K562 (cell line): ENCODE measurements at regions not wholly inside any gene's neighbourhood (a gene's known extent, or its start where the extent isn't known, plus 50 kb on each side); places are given as distances from the start of the nearest gene placed in this dataset.

ENCODE experiments used
- ATAC-seq: fragments of 200-7000 bp; cut with Tn5 transposase; 3 replicates; pipeline ENCODE4 v1.9.1; 2020; ENCODE audit warnings: moderate library complexity
- BruUV-seq: library from RNA; stranded (reverse); fragments of 400-500 nt; replicated peaks from 2 replicates; lab custom pipeline; 2021; lab: Mats Ljungman, UMichigan
- CTCF ChIA-PET: fragments of 300-600 bp; formaldehyde crosslinking; extraction: SDS; loops from one replicate; lab custom pipeline; 2021; ENCODE audit warnings: low intra/inter-chr PET ratio; lab: Yijun Ruan, JAX
- POLR2A ChIA-PET: fragments of 300-600, 350-650 bp; sonication (Branson Sonifier 250); formaldehyde crosslinking; extraction: SDS; loops from one replicate; lab custom pipeline; 2021; ENCODE audit warnings: antibody characterized with exemption, inconsistent platforms; lab: Yijun Ruan, JAX
- DNase-seq, 4 experiments: peaks; one replicate each; pipeline versions ENCODE4 v3.0.0 to v3.0.0-alpha.2; 2011 to 2018; ENCODE audit warnings: low spot score in 3 of 4, mixed read lengths in 3 of 4; ENCODE audit errors: extremely low read depth in 1 of 4
- FAIRE-seq: peaks from 2 replicates; lab custom pipeline; 2011; peaks lifted over from hg19 to GRCh38; lab: Jason Lieb, UNC
- H2AFZ ChIP-seq: 2 replicates; pipeline ENCODE4 v1.6.0; 2011; ENCODE audit warnings: low read depth, low read length, control low read depth, inconsistent platforms
- H3K27ac ChIP-seq: fragments of 200-600 bp; 3 replicates; pipeline ENCODE4 v1.8.0; 2011; ENCODE audit warnings: low read depth, mild to moderate bottlenecking, control low read depth, inconsistent platforms, low read length, moderate library complexity, mixed read lengths; ENCODE audit errors: extremely low read depth
- H3K27me3 ChIP-seq, 2 experiments: fragments of 300-600 bp in 1 of 2; 2 replicates in 1 of 2; 3 replicates in 1 of 2; pipeline versions ENCODE4 v1.6.0 to v1.8.0; 2011; ENCODE audit warnings: inconsistent platforms in 2 of 2, low read length in 2 of 2, mild to moderate bottlenecking in 1 of 2, mixed read lengths in 1 of 2, moderate library complexity in 1 of 2; ENCODE audit not compliant: control insufficient read depth in 2 of 2, insufficient read depth in 2 of 2
- H3K36me3 ChIP-seq: fragments of 300-600 bp; 3 replicates; pipeline ENCODE4 v1.8.0; 2011; ENCODE audit warnings: mild to moderate bottlenecking, low read length, inconsistent platforms; ENCODE audit not compliant: control insufficient read depth, insufficient read depth
- H3K4me1 ChIP-seq, 2 experiments: fragments of 200-600 bp in 1 of 2; replicated peaks in 1 of 2; 2 replicates in 1 of 2; 3 replicates in 1 of 2; pipeline versions ENCODE4 v1.5.1 to v1.8.0; 2011; ENCODE audit warnings: inconsistent platforms in 2 of 2, low read length in 2 of 2, mild to moderate bottlenecking in 1 of 2, mixed read lengths in 1 of 2, moderate library complexity in 1 of 2; ENCODE audit not compliant: control insufficient read depth in 2 of 2, insufficient read depth in 2 of 2
- H3K4me2 ChIP-seq: 2 replicates; pipeline ENCODE4 v1.6.1; 2011; ENCODE audit warnings: low read length, control low read depth, inconsistent platforms, mixed read lengths; ENCODE audit not compliant: insufficient read depth
- H3K4me3 ChIP-seq: fragments of 200-600 bp; sonication (generic), shearing (Covaris generic); 2 replicates; pipeline ENCODE4 v1.5.1; 2016; ENCODE audit warnings: control low read depth, inconsistent platforms
- H3K79me2 ChIP-seq: fragments of 200-600 bp; 3 replicates; pipeline ENCODE4 v1.8.0; 2011; ENCODE audit warnings: low read length, inconsistent platforms; ENCODE audit not compliant: control insufficient read depth, insufficient read depth
- H3K9ac ChIP-seq, 2 experiments: 2 replicates each; pipeline versions ENCODE4 v1.6.0 to v1.6.1; 2011; ENCODE audit warnings: low read depth in 2 of 2, low read length in 2 of 2, control low read depth in 1 of 2, inconsistent platforms in 1 of 2, mild to moderate bottlenecking in 1 of 2, mixed read lengths in 1 of 2; ENCODE audit not compliant: insufficient read depth in 1 of 2
- H3K9me1 ChIP-seq: one replicate; pipeline ENCODE4 v1.6.0; 2011; ENCODE audit warnings: inconsistent platforms, mild to moderate bottlenecking, low read length, moderate library complexity; ENCODE audit not compliant: control insufficient read depth, insufficient read depth
- H3K9me3 ChIP-seq: replicated peaks from 2 replicates; pipeline ENCODE4 v1.5.1; 2011; ENCODE audit warnings: low read depth, low read length, inconsistent platforms; ENCODE audit not compliant: control insufficient read depth, insufficient read depth
- H4K20me1 ChIP-seq: replicated peaks from 2 replicates; pipeline ENCODE4 v1.6.1; 2011; ENCODE audit warnings: low read length, inconsistent platforms, mixed read lengths; ENCODE audit not compliant: control insufficient read depth, insufficient read depth
- BRD9 ChIP-seq: fragments of 450-650 bp; IDR thresholded peaks from 2 replicates; pipeline ENCODE4 v1.6.1; 2018; ENCODE audit warnings: low read depth; ENCODE audit not compliant: partially characterized antibody
- CBFA2T2 ChIP-seq: fragments of 450-650 bp; conservative IDR thresholded peaks from 2 replicates; pipeline ENCODE4 v1.6.1; 2017; ENCODE audit warnings: mild to moderate bottlenecking
- FOXM1 ChIP-seq, 2 experiments: fragments of 450-650 bp in 1 of 2; sonication (generic) in 1 of 2; formaldehyde crosslinking in 1 of 2; IDR thresholded peaks; 2 replicates each; pipeline versions ENCODE4 v1.6.1 to v1.9.0; 2017 to 2022; ENCODE audit warnings: low read depth in 2 of 2, mild to moderate bottlenecking in 2 of 2, missing genetic modification reagents in 1 of 2, moderate library complexity in 1 of 2
- HDAC1 ChIP-seq, 2 experiments: fragments of 450-650 bp; IDR thresholded peaks; 2 replicates each; pipeline ENCODE4 v1.6.1; 2016 to 2017; ENCODE audit warnings: inconsistent platforms in 1 of 2, mild to moderate bottlenecking in 1 of 2, moderate library complexity in 1 of 2
- HDGF ChIP-seq: fragments of 450-650 bp; IDR thresholded peaks from 2 replicates; pipeline ENCODE4 v1.6.1; 2016
- JUN ChIP-seq, 2 experiments: sonication (generic) in 1 of 2; formaldehyde crosslinking in 1 of 2; IDR thresholded peaks; 2 replicates each; pipeline versions ENCODE4 v1.6.1 to v1.8.0; 2012 to 2022; ENCODE audit warnings: borderline replicate concordance in 2 of 2, mild to moderate bottlenecking in 2 of 2, improper control_type of control experiment in 1 of 2, low read depth in 1 of 2, low read length in 1 of 2, missing genetic modification reagents in 1 of 2
- LEF1 ChIP-seq: fragments of 450-650 bp; IDR thresholded peaks from 2 replicates; pipeline ENCODE4 v1.6.1; 2016; ENCODE audit warnings: mild to moderate bottlenecking
- MTA3 ChIP-seq: fragments of 450-650 bp; formaldehyde crosslinking; IDR thresholded peaks from 2 replicates; pipeline ENCODE4 v1.6.1; 2017; ENCODE audit warnings: mild to moderate bottlenecking, borderline replicate concordance
- OTX1 ChIP-seq: fragments of 450-650 bp; formaldehyde crosslinking; IDR thresholded peaks from 2 replicates; pipeline ENCODE4 v1.4.0; 2022; ENCODE audit warnings: mild to moderate bottlenecking
- RAD51 ChIP-seq: fragments of 450-650 bp; IDR thresholded peaks from 2 replicates; pipeline ENCODE4 v1.7.1; 2016; ENCODE audit warnings: low read depth, mild to moderate bottlenecking, borderline replicate concordance
- SMAD4 ChIP-seq: fragments of 250-450 bp; sonication (Bioruptor Pico); conservative IDR thresholded peaks from 2 replicates; pipeline ENCODE4 v1.8.0; 2021; ENCODE audit warnings: inconsistent platforms, mild to moderate bottlenecking, moderate library complexity
- SREBF2 ChIP-seq: sonication (generic); formaldehyde crosslinking; IDR thresholded peaks from 2 replicates; pipeline ENCODE4 v1.4.0; 2020; ENCODE audit warnings: mild to moderate bottlenecking, missing genetic modification reagents
- TCF7 ChIP-seq: sonication (generic); IDR thresholded peaks from 2 replicates; pipeline ENCODE4 v1.6.1; 2016; ENCODE audit warnings: antibody characterized with exemption, borderline replicate concordance
- TEAD1 ChIP-seq, 2 experiments: fragments of 450-650 bp in 1 of 2; sonication (generic) in 1 of 2; formaldehyde crosslinking; IDR thresholded peaks; 2 replicates each; pipeline versions ENCODE4 v1.4.0 to v1.8.0; 2020 to 2022; ENCODE audit warnings: mild to moderate bottlenecking in 2 of 2, missing genetic modification reagents in 1 of 2
- ZBTB7A ChIP-seq: IDR thresholded peaks from 2 replicates; pipeline ENCODE4 v1.6.1; 2011; ENCODE audit warnings: low read depth, mild to moderate bottlenecking, low read length, moderate library complexity, borderline replicate concordance; ENCODE audit not compliant: control insufficient read depth
- ZNF23 ChIP-seq: fragments of 250-450 bp; sonication (Bioruptor Pico); IDR thresholded peaks from 2 replicates; pipeline ENCODE4 v1.4.0; 2020; ENCODE audit warnings: mild to moderate bottlenecking
- ZNF232 ChIP-seq: sonication (generic); formaldehyde crosslinking; IDR thresholded peaks from 2 replicates; pipeline ENCODE4 v1.8.0; 2022; ENCODE audit warnings: mild to moderate bottlenecking, missing genetic modification reagents
- ZNF586 ChIP-seq: fragments of 450-650 bp; formaldehyde crosslinking; conservative IDR thresholded peaks from 2 replicates; pipeline ENCODE4 v1.4.0; 2020; ENCODE audit warnings: mild to moderate bottlenecking, moderate library complexity
- WGBS: fragments of 100-300 bp; shearing (Covaris generic); methylation state at CpG from one replicate; pipeline ENCODE4 v1.1.6; 2016; ENCODE audit warnings: low coverage, mixed read lengths; ENCODE audit not compliant: insufficient coverage; ENCODE audit errors: missing lambda C conversion rate; 5-methylcytosine and 5-hydroxymethylcytosine counted together
- in situ Hi-C: fragments of 300-500 bp; cut with MboI; formaldehyde crosslinking; loops from 4 replicates; pipeline ENCODE4 v1.15.0; 2018; ENCODE audit warnings: inconsistent platforms, mixed read lengths
- intact Hi-C: fragments of 100-400 bp; cut with micrococcal nuclease; formaldehyde crosslinking; loops from 2 replicates; pipeline ENCODE4 v1.14.2; 2022
- TF ChIP-seq, protein P1 (sequence below): fragments of 250-450 bp; sonication (Bioruptor Pico); IDR thresholded peaks from 2 replicates; pipeline ENCODE4 v1.5.0; 2021; ENCODE audit warnings: mild to moderate bottlenecking, moderate library complexity

DNA sequence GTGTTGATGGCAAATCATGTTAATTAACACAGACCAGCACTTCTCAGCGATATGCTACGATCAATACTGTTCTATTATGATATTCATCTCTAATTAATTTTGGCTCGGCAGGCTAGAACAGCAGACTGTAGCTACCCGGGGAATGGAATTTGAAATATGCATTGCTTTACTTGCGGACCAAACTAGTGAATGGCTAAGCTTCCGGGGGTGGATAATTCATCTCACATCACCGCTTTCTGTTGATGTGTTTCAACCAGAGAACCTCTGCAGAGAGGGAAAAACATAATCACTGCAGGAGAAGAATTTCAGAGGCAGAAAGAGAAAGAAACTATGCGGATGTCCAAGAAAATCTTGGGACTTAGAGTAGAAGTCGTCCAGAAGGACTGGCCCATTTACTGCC, 490.9 kb downstream of the STK39 start:
- H4K20me1 ChIP-seq: no peaks in the 10 kb centered on the region
- H3K27ac ChIP-seq: no peak overlapping the region
- H3K27me3 ChIP-seq: no peaks in the 10 kb centered on the region
- FAIRE-seq (no peak), ATAC-seq (no peak), DNase-seq (no peak)
- BruUV-seq: no TSS peak
- H3K4me1 ChIP-seq: no peaks in the 10 kb centered on the region
- H3K36me3 ChIP-seq: no peaks in the 10 kb centered on the region
- H3K4me2 ChIP-seq: no peak overlapping the region
- intact Hi-C loops: no loop called here
- H3K79me2 ChIP-seq: no peaks in the 10 kb centered on the region
- ChIA-PET CTCF (no interaction called here), POLR2A (no interaction called here)
- no peaks in the 10 kb centered on the region for H3K9me3 ChIP-seq
- in situ Hi-C loops: no loop called here
- H3K4me3 ChIP-seq: no peak overlapping the region
- no peak overlapping the region for H2AFZ ChIP-seq
- WGBS: under 1% methylated on average over 9 of the region's 9 CpGs
- H3K9ac ChIP-seq: no peak overlapping the region
- H3K9me1 ChIP-seq: no peaks in the 10 kb centered on the region
- TF ChIP-seq SREBF2 (CRISPR knock-in tag): no peak
- no peak for TF ChIP-seq TEAD1 (CRISPR knock-in tag; IDR thresholded peaks at IDR 0.05)
- TF ChIP-seq ZNF23: no peak
- TF ChIP-seq BRD9: no peak
- no peak for TF ChIP-seq FOXM1 (IDR thresholded peaks at IDR 0.05; ENCODE audit: low read depth)
- TF ChIP-seq FOXM1 (CRISPR knock-in tag; IDR thresholded peaks at IDR 0.05; ENCODE audit: low read depth): no peak
- no peak for TF ChIP-seq CBFA2T2
- TF ChIP-seq ZBTB7A: no peak
- TF ChIP-seq HDGF: no peak
- TF ChIP-seq MTA3: no peak
- no peak for TF ChIP-seq LEF1
- TF ChIP-seq ZNF232 (CRISPR knock-in tag): no peak
- TF ChIP-seq SMAD4 (CRISPR knock-in tag): no peak
- TF ChIP-seq JUN (IDR thresholded peaks at IDR 0.05; ENCODE audit: borderline replicate concordance, low read depth, low read length): no peak
- no peak for TF ChIP-seq JUN (CRISPR knock-in tag; IDR thresholded peaks at IDR 0.05; ENCODE audit: borderline replicate concordance)
- no peak for TF ChIP-seq HDAC1 (IDR thresholded peaks at IDR 0.05)
- TF ChIP-seq ZNF586 (CRISPR knock-in tag): no peak
- TF ChIP-seq RAD51: no peak
- TF ChIP-seq OTX1 (CRISPR knock-in tag): no peak
- TF ChIP-seq TCF7: no peak
- TF ChIP-seq, protein P1, sequence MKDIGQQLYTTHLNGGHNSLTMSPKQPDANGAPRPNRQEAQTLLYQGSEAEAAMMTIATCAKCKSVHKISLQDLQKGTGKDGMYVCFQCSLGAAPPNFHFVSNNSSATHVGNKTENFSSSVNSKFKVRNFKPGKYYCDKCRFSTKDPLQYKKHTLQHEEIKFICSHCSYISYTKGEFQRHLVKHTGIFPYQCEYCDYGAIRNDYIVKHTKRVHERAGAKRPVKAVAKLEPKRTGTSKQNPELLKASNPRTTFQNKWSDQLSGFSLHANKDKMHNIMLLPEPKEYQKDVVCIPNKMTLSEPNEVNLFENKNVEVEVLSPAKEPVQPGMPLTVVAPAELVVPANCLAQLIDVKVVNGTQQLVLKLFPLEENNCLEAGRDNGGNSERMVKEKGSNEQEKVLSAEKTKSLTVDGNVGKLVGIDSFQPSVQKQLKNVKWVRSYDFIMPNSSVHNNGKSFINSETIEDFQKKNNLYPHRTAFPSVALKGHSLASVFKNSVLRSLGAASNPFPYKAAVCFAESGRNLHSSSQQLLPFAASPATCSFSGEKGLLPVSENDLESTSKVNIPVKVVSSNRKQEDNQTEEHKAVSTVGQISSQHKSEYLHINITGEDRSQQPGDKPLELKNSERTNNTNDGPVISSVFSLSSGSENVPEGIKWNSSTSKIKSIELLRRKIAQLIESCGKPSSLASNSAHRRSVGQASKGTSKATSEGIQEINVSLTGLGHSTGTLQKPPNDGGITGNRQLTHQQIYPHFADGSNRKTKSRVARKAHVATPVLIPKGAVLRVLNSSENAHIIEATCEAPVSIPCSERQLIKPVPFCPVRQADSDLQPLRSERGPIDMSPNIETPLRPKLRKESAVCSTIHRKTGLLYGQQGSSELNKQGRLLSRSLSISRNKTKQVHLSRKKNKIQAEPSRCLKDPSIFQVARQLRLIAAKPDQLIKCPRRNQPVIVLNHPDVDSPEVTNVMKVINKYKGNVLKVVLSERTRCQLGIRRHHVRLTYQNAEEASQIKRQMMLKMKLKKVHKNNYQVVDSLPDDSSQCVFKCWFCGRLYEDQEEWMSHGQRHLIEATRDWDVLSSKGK: no peak
